ENCODE measurements at regions not wholly inside any gene's neighbourhood (a gene's known extent, or its start where the extent isn't known, plus 50 kb on each side); places are given as distances from the start of the nearest gene placed in this dataset.

GRCh38 chr10:21261842-21262294, 263.6 kb downstream of the SKIDA1 start:
- no peak for ATAC-seq
- Histone ChIP-seq H3K27ac (no peak overlapping the region), H3K4me3 (no peak overlapping the region), H3K4me1 (no peaks in the 10 kb centered on the region), H3K9me3 (no peaks in the 10 kb centered on the region), H3K27me3 (no peaks in the 10 kb centered on the region), H3K36me3 (replicated peaks in 1 of 2; ENCODE audit: insufficient read depth in 1 of 2, low read depth in 2 of 2) (no peaks in the 10 kb centered on the region)
- intact Hi-C loops (cut with DNase I), result no loop called here
- no peak for DNase-seq
- 83% methylated on average over 15 of the region's 15 CpGs for WGBS, 2 donors
- TF ChIP-seq POLR2A (IDR thresholded peaks at IDR 0.05), result no peak

GRCh38 chr10:21260506-21261149, 264.9 kb downstream of the SKIDA1 start:
- Histone ChIP-seq H3K9me3 (no peaks in the 10 kb centered on the region), H3K36me3 (replicated peaks in 1 of 2; ENCODE audit: insufficient read depth in 1 of 2, low read depth in 2 of 2) (no peaks in the 10 kb centered on the region), H3K4me3 (no peak overlapping the region), H3K27ac (no peak overlapping the region), H3K4me1 (no peaks in the 10 kb centered on the region), H3K27me3 (no peaks in the 10 kb centered on the region)
- ATAC-seq (no peak), DNase-seq (no peak)
- intact Hi-C loops (cut with DNase I), result no loop called here
- 62 to 65% methylated on average over 11 of the region's 11 CpGs for WGBS, 2 donors
- TF ChIP-seq CTCF (IDR thresholded peaks at IDR 0.05), result no peak
- TF ChIP-seq POLR2A (IDR thresholded peaks at IDR 0.05), result no peak

GRCh38 chr10:21260066-21260465, 265.4 kb downstream of the SKIDA1 start:
- H3K9me3 ChIP-seq, result no peaks in the 10 kb centered on the region
- H3K27me3 ChIP-seq, result no peaks in the 10 kb centered on the region
- no peaks in the 10 kb centered on the region for H3K36me3 ChIP-seq (replicated peaks in 1 of 2; ENCODE audit: insufficient read depth in 1 of 2, low read depth in 2 of 2)
- DNase-seq, result peak in 3 of 4 donors; percentile 12 to 34 (median 22)
- intact Hi-C loops (cut with DNase I), result no loop called here
- no peak for TF ChIP-seq POLR2A (IDR thresholded peaks at IDR 0.05)
- TF ChIP-seq CTCF (IDR thresholded peaks at IDR 0.05), result no peak
- 90 to 91% methylated on average over 6 of the region's 6 CpGs for WGBS, 2 donors
- no peak for ATAC-seq
- no peaks in the 10 kb centered on the region for H3K4me1 ChIP-seq
- no peak overlapping the region for H3K4me3 ChIP-seq
- H3K27ac ChIP-seq, result no peak overlapping the region

- Histone ChIP-seq H3K27me3 (no peaks in the 10 kb centered on the region), H3K27ac (no peak overlapping the region), H3K36me3 (replicated peaks in 1 of 2; ENCODE audit: insufficient read depth in 1 of 2, low read depth in 2 of 2) (no peaks in the 10 kb centered on the region), H3K4me1 (no peaks in the 10 kb centered on the region), H3K9me3 (no peaks in the 10 kb centered on the region), H3K4me3 (no peak overlapping the region)
- DNase-seq (no peak), ATAC-seq (no peak)
- TF ChIP-seq CTCF (IDR thresholded peaks at IDR 0.05), result no peak
- TF ChIP-seq POLR2A (IDR thresholded peaks at IDR 0.05), result no peak
- intact Hi-C loops (cut with DNase I), result no loop called here
- 63 to 66% methylated on average over 2 of the region's 2 CpGs for WGBS, 2 donors
Observed at GRCh38 chr10:21257919-21258318, 267.6 kb downstream of the SKIDA1 start.

- TF ChIP-seq POLR2A (IDR thresholded peaks at IDR 0.05), result no peak
- no peak for TF ChIP-seq CTCF (IDR thresholded peaks at IDR 0.05)
- no peak overlapping the region for H3K4me3 ChIP-seq
- DNase-seq (no peak), ATAC-seq (no peak)
- no peaks in the 10 kb centered on the region for H3K4me1 ChIP-seq
- intact Hi-C loops (cut with DNase I), result no loop called here
- no peaks in the 10 kb centered on the region for H3K27me3 ChIP-seq
- H3K27ac ChIP-seq, result no peak overlapping the region
- H3K36me3 ChIP-seq (replicated peaks in 1 of 2; ENCODE audit: insufficient read depth in 1 of 2, low read depth in 2 of 2), result no peaks in the 10 kb centered on the region
- no peaks in the 10 kb centered on the region for H3K9me3 ChIP-seq
- 83 to 86% methylated on average over 2 of the region's 2 CpGs for WGBS, 2 donors
Observed at GRCh38 chr10:21257191-21257590, 268.3 kb downstream of the SKIDA1 start.
